HCEC 1CT (cell line): ENCODE measurements at regions not wholly inside any gene's neighbourhood (a gene's known extent, or its start where the extent isn't known, plus 50 kb on each side); places are given as distances from the start of the nearest gene placed in this dataset.
A peak's percentile ranks its signal among the peaks of the same experiment; 100 is the strongest.

Source experiments
- DNase-seq: peaks from one replicate; pipeline ENCODE4 v3.0.0-alpha.2; 2017

DNA sequence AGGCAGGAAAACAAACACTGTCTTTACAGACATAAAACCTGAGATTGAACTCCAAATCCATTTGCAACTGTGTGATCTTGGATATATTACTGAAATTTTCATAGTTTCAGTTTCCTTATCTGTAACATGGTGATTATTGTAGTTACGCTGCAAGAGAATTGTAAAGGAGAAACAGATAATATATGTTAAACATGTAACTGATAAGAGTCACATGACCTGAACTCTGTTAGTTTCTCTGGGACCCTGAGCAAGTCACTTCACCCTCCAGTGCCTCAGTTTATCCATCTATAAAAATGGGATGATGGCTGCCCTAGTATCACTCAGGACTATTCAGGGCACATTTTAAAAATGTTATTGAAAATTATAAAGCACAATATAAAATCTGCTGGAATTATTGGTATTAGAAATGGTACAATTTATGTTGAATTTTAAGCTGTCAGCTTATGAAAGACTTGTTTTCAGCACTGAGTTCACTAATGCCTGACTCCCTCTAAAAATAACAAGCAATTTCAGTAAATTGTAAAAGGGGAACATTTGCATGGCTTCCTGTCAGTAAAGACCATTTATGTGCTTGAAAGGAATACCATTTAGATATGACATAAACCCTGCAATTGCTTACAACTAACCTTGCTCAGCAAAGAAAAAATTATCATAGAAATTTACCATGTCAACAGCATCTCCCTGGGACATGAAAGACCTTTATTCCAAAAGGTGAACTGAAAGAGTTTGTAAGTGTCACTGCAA lies 393.5 kb downstream of the RAD51AP2 start:
- no peak for DNase-seq

DNA sequence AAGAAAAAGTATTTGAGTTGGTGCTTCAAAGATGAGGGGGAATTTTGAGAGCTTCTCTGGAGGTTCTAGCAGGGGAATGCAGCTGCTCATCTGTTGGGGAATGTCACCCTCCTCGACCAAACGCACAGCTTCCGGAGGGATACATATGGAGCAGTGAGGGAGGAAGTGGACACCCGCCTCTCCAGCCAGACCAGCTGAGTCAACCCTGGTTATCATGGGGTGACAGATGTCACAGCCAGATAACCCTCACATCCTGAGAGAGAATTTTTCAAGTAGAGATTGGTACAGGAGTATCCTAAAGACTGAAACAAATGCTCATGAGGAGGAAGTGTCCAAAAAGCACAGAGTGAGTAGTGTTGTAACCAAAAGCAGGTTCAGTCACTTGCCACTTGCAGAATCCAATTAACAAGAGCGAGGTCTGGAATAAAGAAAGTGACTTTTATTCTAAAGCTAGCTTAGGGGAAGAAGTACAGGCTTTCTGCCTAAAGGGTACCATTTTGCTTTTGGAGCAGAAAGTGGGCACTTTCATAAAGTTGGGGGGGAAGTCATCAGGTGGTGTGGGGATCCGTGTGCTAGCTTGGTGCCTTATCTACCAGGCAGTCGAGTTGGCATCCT lies 395.2 kb downstream of the RAD51AP2 start:
- no peak for DNase-seq

GRCh38 chr2:17115466-17115865 lies 402.8 kb downstream of the RAD51AP2 start:
- DNase-seq, result no peak

- DNase-seq, result no peak
Measured at GRCh38 chr2:17115042-17115441, 403.2 kb downstream of the RAD51AP2 start.

GRCh38 chr2:17107871-17108270 lies 410.4 kb downstream of the RAD51AP2 start:
- no peak for DNase-seq

DNA sequence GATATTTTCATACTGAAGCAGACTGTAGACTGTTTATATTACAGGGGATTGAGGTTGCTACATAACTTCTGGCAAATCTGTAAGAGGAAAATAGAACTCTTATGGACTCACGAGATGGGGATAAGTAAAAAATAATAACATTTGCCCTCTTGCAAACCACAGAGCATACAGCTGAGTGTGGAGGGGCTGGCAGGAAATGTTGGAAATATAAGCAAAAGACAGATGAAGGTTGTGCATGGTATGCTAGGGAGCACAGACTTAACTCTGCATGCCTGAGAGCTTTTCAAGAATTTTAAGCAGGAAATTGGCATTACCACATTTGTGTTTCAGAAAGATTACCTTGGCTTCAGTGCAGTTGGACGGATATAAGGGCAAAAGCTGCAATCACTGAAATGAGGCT lies 411.1 kb downstream of the RAD51AP2 start:
- peak; percentile 25 for DNase-seq

GRCh38 chr2:17106418-17106817 lies 411.8 kb downstream of the RAD51AP2 start:
- DNase-seq, result no peak

DNA sequence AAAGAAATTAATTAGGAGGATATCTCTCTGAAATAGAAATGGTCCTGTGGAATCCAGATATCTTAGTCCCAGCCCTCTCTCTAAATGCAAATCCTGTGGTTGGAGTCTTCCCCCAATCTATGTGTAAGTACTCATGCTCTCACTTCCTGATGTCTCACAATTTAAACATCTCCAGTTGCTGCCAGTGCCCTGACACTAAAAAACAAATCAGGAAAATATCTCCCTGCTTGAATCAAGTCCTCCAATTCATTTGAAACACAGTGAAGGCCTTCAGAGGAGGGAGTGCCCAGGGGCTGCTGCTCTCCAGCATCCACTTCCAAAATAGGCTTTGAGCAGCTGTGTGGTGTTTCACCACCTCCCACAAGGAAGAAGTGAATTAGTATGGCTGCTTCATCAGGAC lies 413.8 kb downstream of the RAD51AP2 start:
- DNase-seq, result peak; percentile 72

- peak; percentile 47 for DNase-seq
Measured at GRCh38 chr2:17101596-17101995, 416.6 kb downstream of the RAD51AP2 start.

- no peak for DNase-seq
Measured at GRCh38 chr2:17101091-17101490, 417.1 kb downstream of the RAD51AP2 start.

DNA sequence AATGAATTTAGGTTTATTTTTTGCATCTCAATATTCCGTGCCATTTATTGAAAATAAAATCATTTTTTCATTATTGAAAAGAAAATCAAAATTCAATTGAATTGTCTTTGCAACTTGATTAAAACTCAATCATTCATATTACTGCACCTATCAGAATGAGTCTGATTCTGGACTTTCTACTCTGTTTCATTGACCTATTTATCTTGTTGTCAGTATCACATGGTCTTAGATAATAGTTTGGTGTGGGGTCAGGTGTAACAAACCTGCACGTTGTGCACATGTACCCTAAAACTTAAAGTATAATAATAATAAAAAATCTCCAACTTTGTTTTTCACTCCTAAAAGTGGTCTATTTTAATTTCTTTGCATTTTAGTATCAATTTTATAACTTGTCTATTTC lies 422.9 kb downstream of the RAD51AP2 start:
- no peak for DNase-seq

DNA sequence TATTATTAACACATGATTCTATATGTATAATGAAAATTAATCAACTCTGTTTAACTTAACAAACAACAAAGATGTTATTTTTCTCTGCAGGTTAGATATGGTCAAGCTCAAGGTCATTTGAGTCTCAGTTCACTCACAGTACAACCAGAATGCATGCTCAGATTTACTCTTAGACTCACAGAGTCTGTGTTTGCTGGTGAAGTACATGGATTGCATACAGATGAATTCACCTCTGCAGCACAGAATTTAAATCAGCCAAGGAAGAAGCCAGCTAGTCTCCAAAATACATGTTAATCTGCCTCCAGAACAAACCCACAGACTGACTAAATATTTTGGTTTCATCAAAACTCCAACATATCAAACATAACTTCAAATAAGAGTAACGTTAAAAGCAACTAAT lies 424.5 kb downstream of the RAD51AP2 start:
- no peak for DNase-seq

- DNase-seq, result no peak
Measured at GRCh38 chr2:17086990-17087389, 421.4 kb upstream of the CYRIA start.

GRCh38 chr2:17085546-17086202 lies 420.0 kb upstream of the CYRIA start:
- no peak for DNase-seq

DNA sequence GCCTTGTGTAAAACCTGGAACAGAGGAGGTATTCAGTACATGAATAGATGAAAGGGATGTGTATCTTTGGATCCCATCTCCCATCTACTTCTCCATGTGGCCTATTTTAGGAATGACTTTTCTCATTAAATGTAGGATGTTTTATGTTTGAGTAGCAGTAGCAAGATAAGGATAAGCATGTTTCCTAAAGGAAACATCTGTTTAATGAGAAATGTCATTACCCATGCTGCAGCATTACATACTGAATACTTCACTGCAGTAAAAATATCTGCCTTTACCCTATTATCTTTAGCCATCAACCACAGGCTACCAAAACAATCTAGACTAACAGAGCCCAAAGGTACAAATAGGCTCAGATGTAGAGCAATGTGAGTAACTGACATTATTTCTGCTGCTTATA lies 419.2 kb upstream of the CYRIA start:
- DNase-seq, result no peak

DNA sequence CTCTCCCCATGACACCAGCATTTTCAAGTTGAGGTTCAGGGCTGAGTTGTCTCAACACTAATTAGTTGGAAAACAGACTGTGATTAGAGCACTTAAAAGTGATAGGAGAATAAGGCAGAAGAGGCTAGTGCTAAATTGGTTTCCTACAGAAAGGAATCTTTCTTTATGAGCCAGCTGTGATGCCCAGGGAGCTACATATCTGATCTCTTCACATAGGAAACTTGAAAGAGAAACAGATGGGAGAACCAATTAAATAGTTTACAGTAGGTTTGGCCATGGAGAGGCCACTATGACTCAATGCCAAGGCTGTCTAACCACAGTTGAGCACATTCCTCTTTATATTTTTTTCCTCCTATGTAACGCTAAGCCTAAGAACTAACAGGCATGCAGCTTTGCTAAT lies 418.3 kb upstream of the CYRIA start:
- peak; percentile 68 for DNase-seq

- no peak for DNase-seq
Measured at GRCh38 chr2:17079262-17079661, 413.6 kb upstream of the CYRIA start.

DNA sequence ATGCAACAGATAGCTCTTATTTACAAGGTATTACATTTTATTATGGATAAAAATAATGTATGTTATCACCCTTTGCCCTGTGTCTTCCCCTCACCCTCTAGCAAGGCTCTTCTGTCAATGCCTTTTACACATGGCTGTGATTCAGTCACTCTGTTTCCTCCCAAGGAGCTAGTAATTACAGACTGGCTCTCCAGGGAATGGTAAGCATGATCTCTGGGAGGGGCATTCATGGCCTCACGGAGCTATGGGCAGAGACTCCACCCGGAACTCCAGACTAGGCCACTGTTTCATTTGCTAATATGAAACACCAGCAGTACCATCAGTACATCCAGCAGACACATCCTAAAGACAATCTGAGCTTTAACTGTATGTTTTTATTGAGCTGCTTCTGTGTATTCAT lies 410.9 kb upstream of the CYRIA start:
- DNase-seq, result no peak

DNA sequence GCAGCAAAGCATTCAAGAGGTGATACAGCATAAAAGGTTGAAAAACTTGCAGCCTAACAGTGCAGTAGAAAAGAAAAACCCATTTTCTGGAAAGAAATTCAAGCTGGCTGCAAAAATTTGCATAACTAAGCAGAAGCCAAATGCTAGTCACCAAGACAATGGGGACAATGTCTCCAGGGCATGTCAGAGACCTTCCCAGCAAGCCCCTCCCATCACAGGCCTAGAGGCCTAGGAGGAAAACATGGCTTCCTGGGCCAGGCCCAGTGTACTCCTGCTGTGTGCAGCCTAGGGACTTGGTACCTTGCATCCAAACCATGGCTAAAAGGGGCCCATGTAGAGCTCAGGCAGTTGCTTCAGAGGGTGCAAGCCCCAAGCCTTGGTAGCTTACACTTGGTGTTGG lies 405.1 kb upstream of the CYRIA start:
- DNase-seq, result no peak

GRCh38 chr2:17069564-17069963 lies 403.9 kb upstream of the CYRIA start:
- peak; percentile 25 for DNase-seq

DNA sequence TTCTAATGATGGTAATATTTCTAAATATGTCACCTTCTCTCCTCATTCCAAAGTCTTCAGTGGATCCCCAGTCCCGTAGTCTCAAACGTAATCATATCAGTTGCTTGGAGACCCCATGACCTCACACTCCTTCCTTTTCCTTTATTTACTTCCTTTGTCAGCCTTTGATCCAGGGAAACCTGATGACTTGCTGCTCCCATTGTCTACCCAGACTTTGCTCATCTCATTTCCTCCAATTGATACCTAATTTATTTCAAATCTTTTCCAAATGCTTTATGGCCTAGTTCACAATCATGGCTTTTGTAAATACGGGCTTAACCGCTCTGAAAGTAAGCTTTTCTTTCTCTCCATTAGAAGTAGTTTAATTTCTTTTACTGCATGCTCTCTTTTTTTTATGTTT lies 402.4 kb upstream of the CYRIA start:
- DNase-seq, result no peak

GRCh38 chr2:17065536-17065935 lies 399.9 kb upstream of the CYRIA start:
- DNase-seq, result peak; percentile 10

GRCh38 chr2:17061028-17061427 lies 395.4 kb upstream of the CYRIA start:
- DNase-seq, result no peak

- no peak for DNase-seq
Measured at GRCh38 chr2:17059458-17059857, 393.8 kb upstream of the CYRIA start.
